ENCODE measurements at regions not wholly inside any gene's neighbourhood (a gene's known extent, or its start where the extent isn't known, plus 50 kb on each side); places are given as distances from the start of the nearest gene placed in this dataset.

GRCh38 chr4:120225527-120225926, 158.9 kb upstream of the MAD2L1 start:
- Histone ChIP-seq H3K36me3 (no peaks in the 10 kb centered on the region), H3K4me1 (ENCODE audit: insufficient read depth) (no peaks in the 10 kb centered on the region), H3K27ac (no peak overlapping the region), H3K9me3 (no peaks in the 10 kb centered on the region), H3K27me3 (no peaks in the 10 kb centered on the region), H3K4me3 (no peak overlapping the region)
- WGBS, 3 donors, result 93 to 98% (median 96%) methylated on average over 2 of the region's 2 CpGs
- intact Hi-C loops (cut with DNase I), result no loop called here
- TF ChIP-seq, protein P1, sequence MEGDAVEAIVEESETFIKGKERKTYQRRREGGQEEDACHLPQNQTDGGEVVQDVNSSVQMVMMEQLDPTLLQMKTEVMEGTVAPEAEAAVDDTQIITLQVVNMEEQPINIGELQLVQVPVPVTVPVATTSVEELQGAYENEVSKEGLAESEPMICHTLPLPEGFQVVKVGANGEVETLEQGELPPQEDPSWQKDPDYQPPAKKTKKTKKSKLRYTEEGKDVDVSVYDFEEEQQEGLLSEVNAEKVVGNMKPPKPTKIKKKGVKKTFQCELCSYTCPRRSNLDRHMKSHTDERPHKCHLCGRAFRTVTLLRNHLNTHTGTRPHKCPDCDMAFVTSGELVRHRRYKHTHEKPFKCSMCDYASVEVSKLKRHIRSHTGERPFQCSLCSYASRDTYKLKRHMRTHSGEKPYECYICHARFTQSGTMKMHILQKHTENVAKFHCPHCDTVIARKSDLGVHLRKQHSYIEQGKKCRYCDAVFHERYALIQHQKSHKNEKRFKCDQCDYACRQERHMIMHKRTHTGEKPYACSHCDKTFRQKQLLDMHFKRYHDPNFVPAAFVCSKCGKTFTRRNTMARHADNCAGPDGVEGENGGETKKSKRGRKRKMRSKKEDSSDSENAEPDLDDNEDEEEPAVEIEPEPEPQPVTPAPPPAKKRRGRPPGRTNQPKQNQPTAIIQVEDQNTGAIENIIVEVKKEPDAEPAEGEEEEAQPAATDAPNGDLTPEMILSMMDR (IDR thresholded peaks at IDR 0.05), result no peak
- no peak for DNase-seq

GRCh38 chr4:120218981-120219380, 152.3 kb upstream of the MAD2L1 start:
- TF ChIP-seq, protein P1 (IDR thresholded peaks at IDR 0.05), result no peak
- no peak for TF ChIP-seq EP300 (IDR thresholded peaks at IDR 0.05)
- no peak for TF ChIP-seq POLR2A (IDR thresholded peaks at IDR 0.05)
- intact Hi-C loops (cut with DNase I), result no loop called here
- 44 to 87% (median 79%) methylated on average over 2 of the region's 2 CpGs for WGBS, 3 donors

DNA sequence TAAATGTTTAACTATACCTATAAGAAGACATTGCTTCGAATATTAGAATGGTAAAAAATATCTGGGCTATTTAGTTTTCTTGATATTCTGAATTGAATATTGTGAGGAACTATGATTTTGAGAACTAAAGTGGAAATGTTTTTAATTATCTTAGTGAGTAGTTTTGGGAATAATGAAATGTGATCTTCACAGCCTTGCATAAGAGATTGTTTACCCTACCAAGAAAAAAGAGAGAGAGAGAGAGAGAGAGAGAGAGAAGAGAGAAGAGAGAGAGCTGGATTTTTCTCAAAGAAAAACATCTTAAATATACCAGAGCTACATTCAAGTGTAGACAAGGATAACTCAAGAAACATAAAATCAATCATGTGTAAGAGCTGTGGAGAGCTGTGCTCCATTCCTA, 148.7 kb upstream of the MAD2L1 start:
- TF ChIP-seq EP300 (IDR thresholded peaks at IDR 0.05) (no peak), POLR2A (IDR thresholded peaks at IDR 0.05) (no peak)
- TF ChIP-seq, protein P1 (IDR thresholded peaks at IDR 0.05), result no peak
- H3K4me3 ChIP-seq, result no peak overlapping the region
- intact Hi-C loops (cut with DNase I), result no loop called here
- no peak for DNase-seq
- no peaks in the 10 kb centered on the region for H3K9me3 ChIP-seq
- 90 to 95% (median 94%) methylated on average over 1 of the region's 1 CpG for WGBS, 3 donors
- no peaks in the 10 kb centered on the region for H3K36me3 ChIP-seq
- no peak overlapping the region for H3K27ac ChIP-seq
- H3K4me1 ChIP-seq (ENCODE audit: insufficient read depth), result no peaks in the 10 kb centered on the region
- no peaks in the 10 kb centered on the region for H3K27me3 ChIP-seq

More at GRCh38 chr4:120218981-120219380, 152.3 kb upstream of the MAD2L1 start:
- Histone ChIP-seq H3K4me1 (ENCODE audit: insufficient read depth) (no peaks in the 10 kb centered on the region), H3K4me3 (no peak overlapping the region), H3K27ac (no peak overlapping the region), H3K27me3 (no peaks in the 10 kb centered on the region), H3K36me3 (no peaks in the 10 kb centered on the region), H3K9me3 (no peaks in the 10 kb centered on the region)
- no peak for DNase-seq

DNA sequence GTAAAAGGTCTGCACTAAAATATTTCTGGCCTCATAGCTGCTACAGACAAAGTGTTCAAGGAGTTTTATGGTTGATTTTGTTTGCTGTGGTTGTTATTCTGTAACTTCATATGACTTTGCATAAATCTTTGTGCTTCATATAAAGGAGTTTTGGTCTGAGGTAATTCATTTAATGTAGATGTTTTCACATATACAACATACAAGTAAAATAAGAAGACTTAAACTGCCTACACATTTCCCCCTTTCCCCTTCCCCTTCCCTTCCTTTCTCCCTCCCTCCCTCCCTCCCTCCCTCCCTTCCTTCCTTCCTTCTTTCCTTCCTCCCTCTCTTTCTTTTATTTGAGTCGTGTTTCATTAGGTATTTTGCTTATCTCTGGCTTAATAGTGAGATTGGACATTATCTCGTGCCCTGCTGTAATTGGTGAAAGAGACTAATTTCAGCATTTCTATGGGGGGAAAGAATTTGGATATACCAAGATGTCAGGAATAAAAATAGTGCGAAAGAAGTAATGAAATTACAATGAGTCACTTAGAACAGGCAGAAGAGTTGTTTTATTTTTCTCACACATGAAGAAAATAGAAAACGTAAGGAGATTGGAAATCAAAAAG, 144.9 kb upstream of the MAD2L1 start:
- 59 to 63% (median 60%) methylated on average over 4 of the region's 4 CpGs for WGBS, 3 donors
- intact Hi-C loops (cut with DNase I), result no loop called here

More for the DNA sequence above, 144.9 kb upstream of the MAD2L1 start:
- TF ChIP-seq EP300 (IDR thresholded peaks at IDR 0.05), result no peak
- TF ChIP-seq POLR2A (IDR thresholded peaks at IDR 0.05), result no peak
- TF ChIP-seq, protein P1 (IDR thresholded peaks at IDR 0.05), result no peak
- no peak for DNase-seq
- Histone ChIP-seq H3K4me1 (ENCODE audit: insufficient read depth) (no peaks in the 10 kb centered on the region), H3K36me3 (no peaks in the 10 kb centered on the region), H3K27ac (no peak overlapping the region), H3K27me3 (no peaks in the 10 kb centered on the region), H3K9me3 (no peaks in the 10 kb centered on the region), H3K4me3 (no peak overlapping the region)

Data from ovary (tissue), 7 donors.